ENCODE measurements at regions not wholly inside any gene's neighbourhood (a gene's known extent, or its start where the extent isn't known, plus 50 kb on each side); places are given as distances from the start of the nearest gene placed in this dataset.

DNA sequence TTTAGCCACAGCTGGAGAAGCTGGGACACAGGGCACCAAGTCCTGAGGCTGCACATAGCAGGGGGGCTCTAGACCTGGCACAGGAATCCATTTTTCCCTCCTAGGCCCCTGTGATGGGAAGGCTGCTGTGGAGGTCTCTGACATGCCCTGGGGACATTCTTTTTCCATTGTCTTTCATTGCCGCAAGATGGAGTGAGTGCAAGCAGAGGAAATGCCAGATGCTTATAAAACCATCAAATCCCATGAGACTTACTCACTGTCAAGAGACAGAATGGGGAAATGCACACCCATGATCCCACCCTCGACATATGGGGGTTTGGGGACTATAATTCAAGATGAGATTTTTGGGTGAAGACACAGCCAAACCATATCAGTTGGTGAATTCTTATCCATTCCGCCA, 94.7 kb upstream of the FERD3L start:
- Histone ChIP-seq H3K27ac (no peak overlapping the region), H3K36me3 (no peaks in the 10 kb centered on the region), H3K4me1 (no peaks in the 10 kb centered on the region), H3K4me3 (no peak overlapping the region), H3K9me3 (peaks cover 0 to 9% of the 10 kb centered on the region in 2 donors), H3K27me3 (no peaks in the 10 kb centered on the region)
- intact Hi-C loops (cut with DNase I), result no loop called here
- DNase-seq (ENCODE audit: low spot score in 2 of 2), result no peak
- TF ChIP-seq, protein P1, sequence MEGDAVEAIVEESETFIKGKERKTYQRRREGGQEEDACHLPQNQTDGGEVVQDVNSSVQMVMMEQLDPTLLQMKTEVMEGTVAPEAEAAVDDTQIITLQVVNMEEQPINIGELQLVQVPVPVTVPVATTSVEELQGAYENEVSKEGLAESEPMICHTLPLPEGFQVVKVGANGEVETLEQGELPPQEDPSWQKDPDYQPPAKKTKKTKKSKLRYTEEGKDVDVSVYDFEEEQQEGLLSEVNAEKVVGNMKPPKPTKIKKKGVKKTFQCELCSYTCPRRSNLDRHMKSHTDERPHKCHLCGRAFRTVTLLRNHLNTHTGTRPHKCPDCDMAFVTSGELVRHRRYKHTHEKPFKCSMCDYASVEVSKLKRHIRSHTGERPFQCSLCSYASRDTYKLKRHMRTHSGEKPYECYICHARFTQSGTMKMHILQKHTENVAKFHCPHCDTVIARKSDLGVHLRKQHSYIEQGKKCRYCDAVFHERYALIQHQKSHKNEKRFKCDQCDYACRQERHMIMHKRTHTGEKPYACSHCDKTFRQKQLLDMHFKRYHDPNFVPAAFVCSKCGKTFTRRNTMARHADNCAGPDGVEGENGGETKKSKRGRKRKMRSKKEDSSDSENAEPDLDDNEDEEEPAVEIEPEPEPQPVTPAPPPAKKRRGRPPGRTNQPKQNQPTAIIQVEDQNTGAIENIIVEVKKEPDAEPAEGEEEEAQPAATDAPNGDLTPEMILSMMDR (IDR thresholded peaks at IDR 0.05), result no peak

GRCh38 chr7:19235680-19236079, 90.5 kb upstream of the FERD3L start:
- intact Hi-C loops (cut with DNase I), result no loop called here

DNA sequence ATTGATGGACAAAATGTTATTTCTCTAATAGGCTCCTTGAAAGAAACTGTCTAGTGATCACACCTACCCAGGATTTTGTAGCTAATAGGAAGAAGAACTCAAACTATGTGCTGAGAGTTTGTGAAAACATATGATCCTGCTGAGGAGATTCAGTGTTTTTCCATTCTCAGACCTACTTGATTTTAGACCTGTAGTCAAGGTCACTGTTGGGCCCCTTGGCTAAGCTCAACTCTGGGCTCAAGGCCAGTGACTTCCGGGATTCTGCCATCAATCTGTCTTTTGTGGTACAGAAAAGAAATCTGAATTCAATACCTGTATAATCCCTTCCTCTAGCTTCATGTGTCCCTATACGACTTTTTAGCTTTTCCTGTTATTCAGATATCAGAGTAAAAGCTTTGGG, 79.7 kb upstream of the FERD3L start:
- Histone ChIP-seq H3K27ac (no peak overlapping the region), H3K4me3 (no peak overlapping the region), H3K27me3 (no peaks in the 10 kb centered on the region), H3K4me1 (no peaks in the 10 kb centered on the region), H3K36me3 (no peaks in the 10 kb centered on the region), H3K9me3 (peaks cover 6 to 7% of the 10 kb centered on the region in 2 donors)
- TF ChIP-seq, protein P1 (IDR thresholded peaks at IDR 0.05), result no peak
- intact Hi-C loops (cut with DNase I), result no loop called here
- DNase-seq (ENCODE audit: low spot score in 2 of 2), result no peak

More at GRCh38 chr7:19235680-19236079, 90.5 kb upstream of the FERD3L start:
- no peak overlapping the region for H3K27ac ChIP-seq
- TF ChIP-seq, protein P1 (IDR thresholded peaks at IDR 0.05), result no peak
- no peaks in the 10 kb centered on the region for H3K36me3 ChIP-seq
- H3K27me3 ChIP-seq, result no peaks in the 10 kb centered on the region
- H3K9me3 ChIP-seq, result peaks cover 0 to 3% of the 10 kb centered on the region in 2 donors
- DNase-seq (ENCODE audit: low spot score in 2 of 2), result no peak
- no peaks in the 10 kb centered on the region for H3K4me1 ChIP-seq
- H3K4me3 ChIP-seq, result no peak overlapping the region

DNA sequence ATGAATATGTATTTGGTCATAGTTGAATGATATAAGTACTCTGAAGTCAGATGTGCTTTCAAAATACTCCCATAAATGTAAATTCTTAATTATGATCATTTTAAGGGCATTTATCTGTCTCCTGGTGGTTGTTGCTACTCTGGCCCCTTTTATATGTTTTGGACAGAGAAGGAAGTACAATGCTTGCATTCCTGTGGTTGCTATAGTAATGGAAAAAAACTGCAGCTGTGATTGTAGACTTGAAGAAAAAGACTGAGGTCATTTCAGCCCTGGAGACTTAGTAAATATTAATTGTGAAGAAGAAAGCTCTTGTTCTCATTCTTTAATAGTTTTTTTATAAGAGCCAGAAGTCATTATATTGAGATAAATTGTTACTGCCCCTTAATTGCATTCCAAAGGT, 70.2 kb upstream of the FERD3L start:
- Histone ChIP-seq H3K27me3 (no peaks in the 10 kb centered on the region), H3K9me3 (no peaks in the 10 kb centered on the region), H3K36me3 (no peaks in the 10 kb centered on the region), H3K27ac (no peak overlapping the region), H3K4me3 (no peak overlapping the region), H3K4me1 (no peaks in the 10 kb centered on the region)
- no peak for DNase-seq (ENCODE audit: low spot score in 2 of 2)
- intact Hi-C loops (cut with DNase I), result no loop called here
- TF ChIP-seq, protein P1 (IDR thresholded peaks at IDR 0.05), result no peak

- Histone ChIP-seq H3K27me3 (no peaks in the 10 kb centered on the region), H3K27ac (no peak overlapping the region), H3K4me3 (no peak overlapping the region), H3K9me3 (no peaks in the 10 kb centered on the region), H3K4me1 (no peaks in the 10 kb centered on the region), H3K36me3 (no peaks in the 10 kb centered on the region)
- DNase-seq (ENCODE audit: low spot score in 2 of 2), result no peak
- intact Hi-C loops (cut with DNase I), result no loop called here
- TF ChIP-seq, protein P1 (IDR thresholded peaks at IDR 0.05), result no peak
Observed at GRCh38 chr7:19213746-19214145, 68.5 kb upstream of the FERD3L start.

- Histone ChIP-seq H3K9me3 (no peaks in the 10 kb centered on the region), H3K27ac (no peak overlapping the region), H3K36me3 (no peaks in the 10 kb centered on the region), H3K27me3 (no peaks in the 10 kb centered on the region), H3K4me3 (no peak overlapping the region), H3K4me1 (no peaks in the 10 kb centered on the region)
- intact Hi-C loops (cut with DNase I), result no loop called here
- no peak for DNase-seq (ENCODE audit: low spot score in 2 of 2)
- TF ChIP-seq, protein P1 (IDR thresholded peaks at IDR 0.05), result no peak
Observed at GRCh38 chr7:19210893-19211413, 65.7 kb upstream of the FERD3L start.
